HG03025 (cell line): ENCODE measurements at regions not wholly inside any gene's neighbourhood (a gene's known extent, or its start where the extent isn't known, plus 50 kb on each side); places are given as distances from the start of the nearest gene placed in this dataset.

ENCODE experiments used
- ATAC-seq: cut with Tn5 transposase; IDR thresholded peaks from one replicate; pipeline ENCODE4 v1.9.1; 2021; ENCODE audit warnings: mild to moderate bottlenecking, moderate library complexity; ENCODE audit not compliant: unreplicated experiment, low FRiP score

- no peak for ATAC-seq
Observed at GRCh38 chr11:10622108-10622507, 53.6 kb upstream of the LYVE1 start.

GRCh38 chr11:10619131-10619680 lies 50.7 kb upstream of the LYVE1 start:
- ATAC-seq, result no peak

GRCh38 chr11:10618490-10618889 lies 50.0 kb upstream of the LYVE1 start:
- no peak for ATAC-seq
